AG04450 (cell line): ENCODE measurements at regions not wholly inside any gene's neighbourhood (a gene's known extent, or its start where the extent isn't known, plus 50 kb on each side); places are given as distances from the start of the nearest gene placed in this dataset.

Experiments
- CTCF ChIA-PET: fragments of 300-600, 350-600 bp; formaldehyde crosslinking; extraction: SDS; loops from one replicate; lab custom pipeline; 2022; ENCODE audit warnings: antibody characterized with exemption, inconsistent platforms; lab: Charles Lee
- POLR2A ChIA-PET: fragments of 350-600 bp; formaldehyde crosslinking; extraction: SDS; loops from one replicate; lab custom pipeline; 2021; ENCODE audit warnings: antibody characterized with exemption, inconsistent platforms; lab: Yijun Ruan, JAX
- DNase-seq: peaks from one replicate; pipeline ENCODE4 v3.0.0-alpha.2; 2011; ENCODE audit warnings: low read depth, low spot score
- H3K27ac ChIP-seq: one replicate; pipeline ENCODE4 v1.5.1; 2012; ENCODE audit warnings: low read depth, low read length, control low read depth
- H3K27me3 ChIP-seq: one replicate; pipeline ENCODE4 v1.6.0; 2012; ENCODE audit warnings: low read length; ENCODE audit not compliant: control insufficient read depth, insufficient read depth
- H3K4me3 ChIP-seq: 2 replicates; pipeline ENCODE4 v1.5.1; 2011; ENCODE audit warnings: mild to moderate bottlenecking, low read depth, low read length, control low read depth
- H3K9me3 ChIP-seq: 2 replicates; pipeline ENCODE4 v1.5.1; 2012; ENCODE audit warnings: low read length; ENCODE audit not compliant: control insufficient read depth, insufficient read depth
- TF ChIP-seq, protein P1 (sequence below): IDR thresholded peaks from 2 replicates; pipeline ENCODE4 v1.5.1; 2011; ENCODE audit warnings: low read depth, low read length, control low read depth, inconsistent platforms

- DNase-seq, result no peak
These were observed 59.4 kb upstream of the ETV1 start for GRCh38 chr7:14048889-14049288.

DNA sequence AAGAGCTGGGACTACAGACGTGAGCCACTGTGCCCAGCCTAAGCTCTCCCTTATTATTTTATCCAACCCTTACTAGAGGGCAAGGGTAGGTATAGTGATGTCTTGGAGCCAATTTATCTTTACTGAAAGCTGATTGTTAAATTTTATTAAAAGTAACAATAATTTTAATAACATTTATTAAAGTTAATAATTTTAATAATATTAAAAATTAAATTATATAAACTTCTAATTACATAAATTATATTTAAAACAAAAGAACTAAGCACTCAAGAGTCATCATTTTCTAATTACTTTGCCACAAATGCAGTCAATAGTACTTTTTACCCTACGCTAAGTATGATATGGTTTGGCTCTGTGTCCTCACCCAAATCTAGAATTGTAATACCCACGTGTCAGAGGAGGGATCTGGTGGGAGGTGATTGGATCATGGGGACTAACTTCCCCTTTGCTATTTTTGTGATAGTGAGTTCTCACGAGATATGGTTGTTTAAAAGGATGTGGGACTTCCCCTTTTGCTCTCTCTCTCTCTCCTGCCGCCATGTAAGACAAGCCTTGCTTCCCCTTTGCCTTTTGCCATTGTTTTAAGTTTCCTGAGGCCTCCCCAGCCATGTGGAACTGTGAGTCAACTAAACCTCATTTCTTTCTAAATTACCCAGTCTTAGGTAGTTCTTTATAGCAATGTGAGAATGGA lies 58.4 kb upstream of the ETV1 start:
- Histone ChIP-seq H3K4me3 (no peak overlapping the region), H3K27me3 (no peaks in the 10 kb centered on the region), H3K9me3 (no peaks in the 10 kb centered on the region), H3K27ac (no peak overlapping the region)
- POLR2A ChIA-PET, result no interaction called here
- TF ChIP-seq, protein P1, sequence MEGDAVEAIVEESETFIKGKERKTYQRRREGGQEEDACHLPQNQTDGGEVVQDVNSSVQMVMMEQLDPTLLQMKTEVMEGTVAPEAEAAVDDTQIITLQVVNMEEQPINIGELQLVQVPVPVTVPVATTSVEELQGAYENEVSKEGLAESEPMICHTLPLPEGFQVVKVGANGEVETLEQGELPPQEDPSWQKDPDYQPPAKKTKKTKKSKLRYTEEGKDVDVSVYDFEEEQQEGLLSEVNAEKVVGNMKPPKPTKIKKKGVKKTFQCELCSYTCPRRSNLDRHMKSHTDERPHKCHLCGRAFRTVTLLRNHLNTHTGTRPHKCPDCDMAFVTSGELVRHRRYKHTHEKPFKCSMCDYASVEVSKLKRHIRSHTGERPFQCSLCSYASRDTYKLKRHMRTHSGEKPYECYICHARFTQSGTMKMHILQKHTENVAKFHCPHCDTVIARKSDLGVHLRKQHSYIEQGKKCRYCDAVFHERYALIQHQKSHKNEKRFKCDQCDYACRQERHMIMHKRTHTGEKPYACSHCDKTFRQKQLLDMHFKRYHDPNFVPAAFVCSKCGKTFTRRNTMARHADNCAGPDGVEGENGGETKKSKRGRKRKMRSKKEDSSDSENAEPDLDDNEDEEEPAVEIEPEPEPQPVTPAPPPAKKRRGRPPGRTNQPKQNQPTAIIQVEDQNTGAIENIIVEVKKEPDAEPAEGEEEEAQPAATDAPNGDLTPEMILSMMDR, result no peak
- DNase-seq, result no peak
- CTCF ChIA-PET, result interaction anchor here (1.4 kb wide), 1 partner anchor 59 kb away, joined by 3 read pairs; the partner anchor contains the start of gene ETV1

More at GRCh38 chr7:14048889-14049288, 59.4 kb upstream of the ETV1 start:
- TF ChIP-seq, protein P1, result no peak
- H3K9me3 ChIP-seq, result no peaks in the 10 kb centered on the region
- POLR2A ChIA-PET, result no interaction called here
- CTCF ChIA-PET, result interaction anchor here (0.7 kb wide), 1 partner anchor 105 kb away, joined by 4 read pairs; no protein-coding TSS in a partner anchor
- H3K27ac ChIP-seq, result no peak overlapping the region
- no peaks in the 10 kb centered on the region for H3K27me3 ChIP-seq
- H3K4me3 ChIP-seq, result no peak overlapping the region

DNA sequence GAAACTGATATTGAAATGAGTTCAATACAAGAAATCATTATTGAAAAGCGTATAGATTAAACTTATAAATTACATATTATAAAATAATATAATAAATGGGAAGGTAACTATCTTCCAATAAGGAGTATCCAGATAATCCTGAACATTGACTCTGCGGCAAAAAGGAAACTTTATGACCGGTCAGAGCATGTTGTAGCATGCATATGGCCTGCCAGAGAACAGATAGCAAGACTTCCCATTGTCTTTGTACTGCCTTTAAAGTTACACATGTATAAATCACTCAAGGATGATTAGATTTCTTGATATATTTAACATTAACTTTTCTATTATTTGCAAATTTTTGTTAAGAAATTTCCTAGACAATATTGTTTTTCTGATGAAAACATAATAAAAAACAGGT lies 56.2 kb upstream of the ETV1 start:
- DNase-seq, result no peak
- CTCF ChIA-PET, result no interaction called here
- Histone ChIP-seq H3K4me3 (no peak overlapping the region), H3K27ac (no peak overlapping the region), H3K9me3 (no peaks in the 10 kb centered on the region), H3K27me3 (no peaks in the 10 kb centered on the region)
- TF ChIP-seq, protein P1, result no peak
- POLR2A ChIA-PET, result no interaction called here

- TF ChIP-seq, protein P1, result no peak
- Histone ChIP-seq H3K27ac (no peak overlapping the region), H3K9me3 (no peaks in the 10 kb centered on the region), H3K4me3 (no peak overlapping the region), H3K27me3 (no peaks in the 10 kb centered on the region)
- ChIA-PET CTCF (interaction anchor here (0.6 kb wide), 1 partner anchor 507 kb away, joined by 3 read pairs; no protein-coding TSS in a partner anchor), POLR2A (interaction anchor here (0.6 kb wide), 1 partner anchor 681 kb away, joined by 3 read pairs; no protein-coding TSS in a partner anchor)
- DNase-seq, result no peak
These were observed 51.1 kb upstream of the ETV1 start for GRCh38 chr7:14040528-14040927.
